ENCODE measurements at regions not wholly inside any gene's neighbourhood (a gene's known extent, or its start where the extent isn't known, plus 50 kb on each side); places are given as distances from the start of the nearest gene placed in this dataset.
A peak's percentile ranks its signal among the peaks of the same experiment; 100 is the strongest.

GRCh38 chr17:70345061-70345460 is 175.7 kb downstream of the KCNJ2 start:
- peaks cover 22% of the 10 kb centered on the region for H3K4me1 Mint-ChIP-seq
- H3K36me3 Mint-ChIP-seq, result no peaks in the 10 kb centered on the region
- TF ChIP-seq CTCF (IDR thresholded peaks at IDR 0.05; ENCODE audit: unreplicated experiment), result no peak
- H3K27me3 Mint-ChIP-seq (ENCODE audit: low read depth), result peaks cover 2% of the 10 kb centered on the region
- DNase-seq (ENCODE audit: low spot score in 2 of 2, unreplicated experiment in 2 of 2), result no peak
- H3K27ac Mint-ChIP-seq, result peak overlapping the region; percentile 76
- no peak overlapping the region for H3K4me3 Mint-ChIP-seq
- H3K9me3 Mint-ChIP-seq, result peaks cover 11% of the 10 kb centered on the region

GRCh38 chr17:70352834-70353233 is 183.5 kb downstream of the KCNJ2 start:
- Mint-ChIP-seq H3K4me1 (peaks cover 20% of the 10 kb centered on the region), H3K36me3 (no peaks in the 10 kb centered on the region)

GRCh38 chr17:70353408-70354092 is 184.2 kb downstream of the KCNJ2 start:
- H3K36me3 Mint-ChIP-seq, result no peaks in the 10 kb centered on the region
- H3K27me3 Mint-ChIP-seq (ENCODE audit: low read depth), result peaks cover 6% of the 10 kb centered on the region
- DNase-seq (ENCODE audit: low spot score in 2 of 2, unreplicated experiment in 2 of 2), result no peak
- TF ChIP-seq CTCF (IDR thresholded peaks at IDR 0.05; ENCODE audit: unreplicated experiment), result no peak
- H3K4me3 Mint-ChIP-seq, result no peak overlapping the region
- no peak overlapping the region for H3K27ac Mint-ChIP-seq
- H3K4me1 Mint-ChIP-seq, result peaks cover 20% of the 10 kb centered on the region
- peaks cover 18% of the 10 kb centered on the region for H3K9me3 Mint-ChIP-seq

More at GRCh38 chr17:70352834-70353233, 183.5 kb downstream of the KCNJ2 start:
- DNase-seq (ENCODE audit: low spot score in 2 of 2, unreplicated experiment in 2 of 2), result no peak
- Mint-ChIP-seq H3K27me3 (ENCODE audit: low read depth) (peaks cover 6% of the 10 kb centered on the region), H3K4me3 (no peak overlapping the region), H3K27ac (no peak overlapping the region), H3K9me3 (peaks cover 21% of the 10 kb centered on the region)
- no peak for TF ChIP-seq CTCF (IDR thresholded peaks at IDR 0.05; ENCODE audit: unreplicated experiment)

- no peak overlapping the region for H3K27ac Mint-ChIP-seq
- TF ChIP-seq CTCF (IDR thresholded peaks at IDR 0.05; ENCODE audit: unreplicated experiment), result no peak
- H3K4me1 Mint-ChIP-seq, result peaks cover 20% of the 10 kb centered on the region
- no peak for DNase-seq (ENCODE audit: low spot score in 2 of 2, unreplicated experiment in 2 of 2)
- peaks cover 10% of the 10 kb centered on the region for H3K9me3 Mint-ChIP-seq
- no peaks in the 10 kb centered on the region for H3K36me3 Mint-ChIP-seq
- no peak overlapping the region for H3K4me3 Mint-ChIP-seq
- H3K27me3 Mint-ChIP-seq (ENCODE audit: low read depth), result peaks cover 3% of the 10 kb centered on the region
These were observed 185.9 kb downstream of the KCNJ2 start for GRCh38 chr17:70355185-70355584.

GRCh38 chr17:70357190-70357589 is 187.9 kb downstream of the KCNJ2 start:
- Mint-ChIP-seq H3K4me3 (no peak overlapping the region), H3K9me3 (no peaks in the 10 kb centered on the region), H3K27me3 (ENCODE audit: low read depth) (peaks cover 4% of the 10 kb centered on the region), H3K36me3 (no peaks in the 10 kb centered on the region), H3K27ac (no peak overlapping the region), H3K4me1 (peaks cover 20% of the 10 kb centered on the region)
- DNase-seq (ENCODE audit: low spot score in 2 of 2, unreplicated experiment in 2 of 2), result no peak
- no peak for TF ChIP-seq CTCF (IDR thresholded peaks at IDR 0.05; ENCODE audit: unreplicated experiment)
